ENCODE measurements at regions not wholly inside any gene's neighbourhood (a gene's known extent, or its start where the extent isn't known, plus 50 kb on each side); places are given as distances from the start of the nearest gene placed in this dataset.

GRCh38 chr2:48209214-48209885, 105.1 kb upstream of the FOXN2 start:
- ATAC-seq: no peak
- Mint-ChIP-seq H3K27ac (peak overlapping the region; percentile 17; the same call in 1 of the 2 replicates), H3K9me3 (peaks cover 2% of the 10 kb centered on the region; the same call in 1 of the 3 replicates), H3K36me3 (ENCODE audit: low read depth) (no peaks in the 10 kb centered on the region; the same call in 1 of the 3 replicates), H3K4me3 (no peak overlapping the region), H3K27me3 (ENCODE audit: insufficient read depth, low read depth, poor library complexity) (peaks cover 4% of the 10 kb centered on the region), H3K4me1 (peaks cover 36% of the 10 kb centered on the region)
- Histone ChIP-seq H3K4me2 (no peak overlapping the region), H4K20me1 (replicated peaks; ENCODE audit: insufficient read depth) (no peaks in the 10 kb centered on the region), H3K9me2 (ENCODE audit: insufficient read depth) (peaks cover 10% of the 10 kb centered on the region; the same call in 1 of the 2 replicates), H3K4me3 (no peak overlapping the region), H3K79me2 (replicated peaks; ENCODE audit: insufficient read depth) (no peaks in the 10 kb centered on the region), H3K27me3 (ENCODE audit: insufficient read depth) (no peaks in the 10 kb centered on the region), H3K36me3 (ENCODE audit: insufficient read depth) (no peaks in the 10 kb centered on the region), H3F3A (replicated peaks; ENCODE audit: low read depth) (no peaks in the 10 kb centered on the region), H2AFZ (no peak overlapping the region), H3K4me1 (ENCODE audit: insufficient read depth) (peaks cover 34% of the 10 kb centered on the region), H3K27ac (ENCODE audit: low read depth) (no peak overlapping the region)
- no peak for TF ChIP-seq REST (IDR thresholded peaks at IDR 0.05; ENCODE audit: unreplicated experiment)
- TF ChIP-seq ZNF114 (CRISPR knock-in tag; IDR thresholded peaks at IDR 0.05): no peak
- no peak for TF ChIP-seq JUNB (IDR thresholded peaks at IDR 0.05; ENCODE audit: unreplicated experiment)
- TF ChIP-seq EZH2 (IDR thresholded peaks at IDR 0.05; ENCODE audit: low read depth, unreplicated experiment): no peak
- no peak for TF ChIP-seq CREB1 (CRISPR knock-in tag; IDR thresholded peaks at IDR 0.05; ENCODE audit: low read depth)
- TF ChIP-seq POLR2AphosphoS5 (IDR thresholded peaks at IDR 0.05; ENCODE audit: low read depth): no peak
- TF ChIP-seq ZNF462 (CRISPR knock-in tag; IDR thresholded peaks at IDR 0.05): no peak
- TF ChIP-seq, protein P1, sequence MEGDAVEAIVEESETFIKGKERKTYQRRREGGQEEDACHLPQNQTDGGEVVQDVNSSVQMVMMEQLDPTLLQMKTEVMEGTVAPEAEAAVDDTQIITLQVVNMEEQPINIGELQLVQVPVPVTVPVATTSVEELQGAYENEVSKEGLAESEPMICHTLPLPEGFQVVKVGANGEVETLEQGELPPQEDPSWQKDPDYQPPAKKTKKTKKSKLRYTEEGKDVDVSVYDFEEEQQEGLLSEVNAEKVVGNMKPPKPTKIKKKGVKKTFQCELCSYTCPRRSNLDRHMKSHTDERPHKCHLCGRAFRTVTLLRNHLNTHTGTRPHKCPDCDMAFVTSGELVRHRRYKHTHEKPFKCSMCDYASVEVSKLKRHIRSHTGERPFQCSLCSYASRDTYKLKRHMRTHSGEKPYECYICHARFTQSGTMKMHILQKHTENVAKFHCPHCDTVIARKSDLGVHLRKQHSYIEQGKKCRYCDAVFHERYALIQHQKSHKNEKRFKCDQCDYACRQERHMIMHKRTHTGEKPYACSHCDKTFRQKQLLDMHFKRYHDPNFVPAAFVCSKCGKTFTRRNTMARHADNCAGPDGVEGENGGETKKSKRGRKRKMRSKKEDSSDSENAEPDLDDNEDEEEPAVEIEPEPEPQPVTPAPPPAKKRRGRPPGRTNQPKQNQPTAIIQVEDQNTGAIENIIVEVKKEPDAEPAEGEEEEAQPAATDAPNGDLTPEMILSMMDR (conservative IDR thresholded peaks at IDR 0.05; ENCODE audit: low read depth in 2 of 2): no peak
- TF ChIP-seq STAT1 (IDR thresholded peaks at IDR 0.05; ENCODE audit: unreplicated experiment): no peak
- TF ChIP-seq, protein P2, sequence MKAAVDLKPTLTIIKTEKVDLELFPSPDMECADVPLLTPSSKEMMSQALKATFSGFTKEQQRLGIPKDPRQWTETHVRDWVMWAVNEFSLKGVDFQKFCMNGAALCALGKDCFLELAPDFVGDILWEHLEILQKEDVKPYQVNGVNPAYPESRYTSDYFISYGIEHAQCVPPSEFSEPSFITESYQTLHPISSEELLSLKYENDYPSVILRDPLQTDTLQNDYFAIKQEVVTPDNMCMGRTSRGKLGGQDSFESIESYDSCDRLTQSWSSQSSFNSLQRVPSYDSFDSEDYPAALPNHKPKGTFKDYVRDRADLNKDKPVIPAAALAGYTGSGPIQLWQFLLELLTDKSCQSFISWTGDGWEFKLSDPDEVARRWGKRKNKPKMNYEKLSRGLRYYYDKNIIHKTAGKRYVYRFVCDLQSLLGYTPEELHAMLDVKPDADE (IDR thresholded peaks at IDR 0.05): no peak
- no peak for TF ChIP-seq ZNF331 (CRISPR knock-in tag; IDR thresholded peaks at IDR 0.05; ENCODE audit: low read depth)
- TF ChIP-seq EZH2phosphoT487 (IDR thresholded peaks at IDR 0.05; ENCODE audit: unreplicated experiment): no peak
- TF ChIP-seq NANOG (IDR thresholded peaks at IDR 0.05; ENCODE audit: borderline replicate concordance): no peak
- DNase-seq (ENCODE audit: low spot score): no peak

Measured in GM23338 (cell line).